Activated CD8-positive, alpha-beta memory T cell treated with anti-CD3 and anti-CD28 coated beads, Interleukin-2, amount 10 ng/mL, durations not matched to agents 7 days and 5 days (primary cell): ENCODE measurements at regions not wholly inside any gene's neighbourhood (a gene's known extent, or its start where the extent isn't known, plus 50 kb on each side); places are given as distances from the start of the nearest gene placed in this dataset.

Source experiments
- ATAC-seq: fragments of 150-1000 bp; cut with Tn5 transposase; one replicate; pipeline ENCODE4 v1.10.0; 2021; ENCODE audit warnings: moderate library complexity
- CTCF ChIA-PET: fragments of 350-600 bp; sonication (Branson Sonifier 250); formaldehyde crosslinking; loops from one replicate; lab custom pipeline; 2021; ENCODE audit warnings: antibody characterized with exemption; lab: Charles Lee
- DNase-seq: peaks from one replicate; pipeline ENCODE4 v3.0.0-alpha.2; 2020
- H3K27ac Mint-ChIP-seq: one replicate; pipeline ENCODE4 v1.8.0; 2021; ENCODE audit warnings: mild to moderate bottlenecking, mixed read lengths
- H3K27me3 Mint-ChIP-seq: one replicate; pipeline ENCODE4 v1.8.0; 2021; ENCODE audit warnings: mixed read lengths
- H3K36me3 Mint-ChIP-seq: one replicate; pipeline ENCODE4 v1.8.0; 2021; ENCODE audit warnings: mild to moderate bottlenecking, mixed read lengths
- H3K4me1 Mint-ChIP-seq: one replicate; pipeline ENCODE4 v1.8.0; 2021; ENCODE audit warnings: mixed read lengths
- H3K4me3 Mint-ChIP-seq: one replicate; pipeline ENCODE4 v1.8.0; 2021; ENCODE audit warnings: mild to moderate bottlenecking, moderate library complexity, mixed read lengths
- H3K9me3 Mint-ChIP-seq: one replicate; pipeline ENCODE4 v1.8.0; 2022; ENCODE audit warnings: low read depth, mixed read lengths

- H3K27ac Mint-ChIP-seq = peak overlapping the region; percentile 93
- H3K27me3 Mint-ChIP-seq = no peaks in the 10 kb centered on the region
- CTCF ChIA-PET = interaction anchor here (0.8 to 2.2 kb wide), 8 partner anchors 25 to 371 kb away, joined by 3 to 6 read pairs (median 4); partner anchors contain the start of gene ID2
- no peaks in the 10 kb centered on the region for H3K9me3 Mint-ChIP-seq
- H3K4me1 Mint-ChIP-seq = peaks cover 92% of the 10 kb centered on the region
- peak; percentile 66 for ATAC-seq
- peak overlapping the region; percentile 3 for H3K4me3 Mint-ChIP-seq
- DNase-seq = peak; percentile 90
- H3K36me3 Mint-ChIP-seq = peaks cover 27% of the 10 kb centered on the region
Observed at GRCh38 chr2:8310557-8311455, 371.1 kb upstream of the ID2 start.

- DNase-seq = peak; percentile 37
- ATAC-seq = no peak
- Mint-ChIP-seq H3K4me1 (peaks cover 83% of the 10 kb centered on the region), H3K4me3 (peak overlapping the region; percentile 72), H3K27me3 (no peaks in the 10 kb centered on the region), H3K9me3 (peaks cover 3% of the 10 kb centered on the region), H3K27ac (peak overlapping the region; percentile 88), H3K36me3 (peaks cover 23% of the 10 kb centered on the region)
- CTCF ChIA-PET = interaction anchor here (0.9 to 2.6 kb wide), 9 partner anchors 8 to 370 kb away, joined by 3 to 12 read pairs (median 4); partner anchors contain the start of gene ID2
Observed at GRCh38 chr2:8312221-8312620, 369.6 kb upstream of the ID2 start.

- peak overlapping the region; percentile 72 for H3K4me3 Mint-ChIP-seq
- H3K4me1 Mint-ChIP-seq = peaks cover 76% of the 10 kb centered on the region
- CTCF ChIA-PET = interaction anchor here (0.5 to 2.6 kb wide), 12 partner anchors 9 to 272 kb away, joined by 3 to 12 read pairs (median 4); no protein-coding TSS in a partner anchor
- ATAC-seq (peak; percentile 60), DNase-seq (peak; percentile 53)
- peaks cover 3% of the 10 kb centered on the region for H3K9me3 Mint-ChIP-seq
- H3K27ac Mint-ChIP-seq = peak overlapping the region; percentile 88
- peaks cover 25% of the 10 kb centered on the region for H3K36me3 Mint-ChIP-seq
- H3K27me3 Mint-ChIP-seq = peaks cover 3% of the 10 kb centered on the region
Observed at GRCh38 chr2:8312861-8313830, 368.7 kb upstream of the ID2 start.

GRCh38 chr2:8314063-8314462 is 367.8 kb upstream of the ID2 start:
- CTCF ChIA-PET = interaction anchor here (1.3 to 2.6 kb wide), 6 partner anchors 9 to 230 kb away, joined by 3 to 12 read pairs (median 4); no protein-coding TSS in a partner anchor
- Mint-ChIP-seq H3K4me1 (peaks cover 72% of the 10 kb centered on the region), H3K9me3 (peaks cover 3% of the 10 kb centered on the region), H3K36me3 (peaks cover 23% of the 10 kb centered on the region), H3K27ac (peak overlapping the region; percentile 88), H3K27me3 (peaks cover 6% of the 10 kb centered on the region), H3K4me3 (no peak overlapping the region)
- ATAC-seq (no peak), DNase-seq (no peak)

GRCh38 chr2:8315531-8316165 is 366.2 kb upstream of the ID2 start:
- Mint-ChIP-seq H3K27me3 (peaks cover 9% of the 10 kb centered on the region), H3K36me3 (peaks cover 28% of the 10 kb centered on the region), H3K4me1 (peaks cover 64% of the 10 kb centered on the region), H3K9me3 (peaks cover 8% of the 10 kb centered on the region), H3K4me3 (no peak overlapping the region), H3K27ac (peak overlapping the region; percentile 6)
- CTCF ChIA-PET = interaction anchor here (1.2 to 1.4 kb wide), 4 partner anchors 14 to 229 kb away, joined by 3 read pairs; no protein-coding TSS in a partner anchor
- no peak for ATAC-seq
- peak; percentile 40 for DNase-seq

GRCh38 chr2:8316356-8316755 is 365.5 kb upstream of the ID2 start:
- Mint-ChIP-seq H3K27me3 (peaks cover 10% of the 10 kb centered on the region), H3K4me3 (no peak overlapping the region), H3K4me1 (peaks cover 57% of the 10 kb centered on the region), H3K27ac (no peak overlapping the region), H3K9me3 (peaks cover 8% of the 10 kb centered on the region), H3K36me3 (peaks cover 28% of the 10 kb centered on the region)
- ATAC-seq (no peak), DNase-seq (peak; percentile 22)
- CTCF ChIA-PET = interaction anchor here (1.2 to 1.4 kb wide), 4 partner anchors 14 to 229 kb away, joined by 3 read pairs; no protein-coding TSS in a partner anchor

- peaks cover 10% of the 10 kb centered on the region for H3K27me3 Mint-ChIP-seq
- peaks cover 23% of the 10 kb centered on the region for H3K36me3 Mint-ChIP-seq
- CTCF ChIA-PET = interaction anchor here (1.5 kb wide), 1 partner anchor 20 kb away, joined by 4 read pairs; no protein-coding TSS in a partner anchor
- no peak for ATAC-seq
- peaks cover 48% of the 10 kb centered on the region for H3K4me1 Mint-ChIP-seq
- no peak for DNase-seq
- no peak overlapping the region for H3K4me3 Mint-ChIP-seq
- H3K9me3 Mint-ChIP-seq = peaks cover 8% of the 10 kb centered on the region
- H3K27ac Mint-ChIP-seq = no peak overlapping the region
Observed at GRCh38 chr2:8317418-8317817, 364.4 kb upstream of the ID2 start.

- Mint-ChIP-seq H3K36me3 (peaks cover 20% of the 10 kb centered on the region), H3K4me1 (peaks cover 33% of the 10 kb centered on the region), H3K27ac (no peak overlapping the region), H3K4me3 (no peak overlapping the region), H3K27me3 (peaks cover 21% of the 10 kb centered on the region), H3K9me3 (peaks cover 8% of the 10 kb centered on the region)
- DNase-seq = no peak
- CTCF ChIA-PET = interaction anchor here (1.7 kb wide), 1 partner anchor 16 kb away, joined by 3 read pairs; no protein-coding TSS in a partner anchor
- no peak for ATAC-seq
Observed at GRCh38 chr2:8319219-8319618, 362.6 kb upstream of the ID2 start.

GRCh38 chr2:8320311-8321066 is 361.4 kb upstream of the ID2 start:
- no peak overlapping the region for H3K4me3 Mint-ChIP-seq
- CTCF ChIA-PET = no interaction called here
- DNase-seq (no peak), ATAC-seq (no peak)
- H3K4me1 Mint-ChIP-seq = peaks cover 32% of the 10 kb centered on the region
- H3K27me3 Mint-ChIP-seq = peaks cover 21% of the 10 kb centered on the region
- H3K9me3 Mint-ChIP-seq = peaks cover 8% of the 10 kb centered on the region
- no peak overlapping the region for H3K27ac Mint-ChIP-seq
- H3K36me3 Mint-ChIP-seq = peaks cover 15% of the 10 kb centered on the region

- no peak for DNase-seq
- Mint-ChIP-seq H3K4me3 (no peak overlapping the region), H3K4me1 (peaks cover 38% of the 10 kb centered on the region), H3K27me3 (peaks cover 21% of the 10 kb centered on the region), H3K9me3 (peaks cover 5% of the 10 kb centered on the region), H3K36me3 (peaks cover 10% of the 10 kb centered on the region), H3K27ac (no peak overlapping the region)
- CTCF ChIA-PET = interaction anchor here (0.6 to 3.1 kb wide), 4 partner anchors 9 to 144 kb away, joined by 3 to 12 read pairs (median 8); no protein-coding TSS in a partner anchor
- no peak for ATAC-seq
Observed at GRCh38 chr2:8322634-8323033, 359.2 kb upstream of the ID2 start.

GRCh38 chr2:8324164-8324856 is 357.5 kb upstream of the ID2 start:
- peak; percentile 30 for ATAC-seq
- peaks cover 7% of the 10 kb centered on the region for H3K36me3 Mint-ChIP-seq
- peaks cover 15% of the 10 kb centered on the region for H3K27me3 Mint-ChIP-seq
- H3K4me3 Mint-ChIP-seq = no peak overlapping the region
- H3K27ac Mint-ChIP-seq = peak overlapping the region; percentile 14
- peaks cover 5% of the 10 kb centered on the region for H3K9me3 Mint-ChIP-seq
- CTCF ChIA-PET = interaction anchor here (0.6 to 3.1 kb wide), 4 partner anchors 11 to 577 kb away, joined by 3 to 12 read pairs (median 8); no protein-coding TSS in a partner anchor
- no peak for DNase-seq
- peaks cover 45% of the 10 kb centered on the region for H3K4me1 Mint-ChIP-seq
